ENCODE measurements at regions not wholly inside any gene's neighbourhood (a gene's known extent, or its start where the extent isn't known, plus 50 kb on each side); places are given as distances from the start of the nearest gene placed in this dataset.

DNA sequence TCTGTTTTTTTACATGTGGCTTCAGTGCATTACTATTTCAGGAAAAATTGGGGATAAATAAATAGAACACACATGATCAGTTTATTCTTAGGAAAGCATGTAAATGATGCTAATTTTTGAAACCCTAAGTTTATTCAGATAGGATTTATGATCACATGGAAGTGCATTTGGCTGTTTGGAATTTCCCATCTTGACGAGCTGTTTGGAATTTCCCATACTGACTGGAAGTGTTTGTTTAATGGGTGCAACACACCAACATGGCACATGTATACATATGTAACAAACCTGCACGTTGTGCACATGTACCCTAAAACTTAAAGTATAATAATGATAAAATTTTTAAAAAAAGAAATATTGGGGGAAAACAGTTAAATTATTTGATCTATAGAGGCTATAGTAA, 79.5 kb downstream of the COL6A6 start:
- in situ Hi-C loops (cut with HindIII; ENCODE audit: low pct_ligation_motif_present, low sequenced_read_pairs), result no loop called here
- Histone ChIP-seq H3K36me3 (replicated peaks) (no peaks in the 10 kb centered on the region), H3K4me3 (ENCODE audit: low read depth, low read length) (no peak overlapping the region), H3K27me3 (replicated peaks) (no peaks in the 10 kb centered on the region), H3K27ac (no peak overlapping the region)
- DNase-seq, result no peak
- TF ChIP-seq, protein P1, sequence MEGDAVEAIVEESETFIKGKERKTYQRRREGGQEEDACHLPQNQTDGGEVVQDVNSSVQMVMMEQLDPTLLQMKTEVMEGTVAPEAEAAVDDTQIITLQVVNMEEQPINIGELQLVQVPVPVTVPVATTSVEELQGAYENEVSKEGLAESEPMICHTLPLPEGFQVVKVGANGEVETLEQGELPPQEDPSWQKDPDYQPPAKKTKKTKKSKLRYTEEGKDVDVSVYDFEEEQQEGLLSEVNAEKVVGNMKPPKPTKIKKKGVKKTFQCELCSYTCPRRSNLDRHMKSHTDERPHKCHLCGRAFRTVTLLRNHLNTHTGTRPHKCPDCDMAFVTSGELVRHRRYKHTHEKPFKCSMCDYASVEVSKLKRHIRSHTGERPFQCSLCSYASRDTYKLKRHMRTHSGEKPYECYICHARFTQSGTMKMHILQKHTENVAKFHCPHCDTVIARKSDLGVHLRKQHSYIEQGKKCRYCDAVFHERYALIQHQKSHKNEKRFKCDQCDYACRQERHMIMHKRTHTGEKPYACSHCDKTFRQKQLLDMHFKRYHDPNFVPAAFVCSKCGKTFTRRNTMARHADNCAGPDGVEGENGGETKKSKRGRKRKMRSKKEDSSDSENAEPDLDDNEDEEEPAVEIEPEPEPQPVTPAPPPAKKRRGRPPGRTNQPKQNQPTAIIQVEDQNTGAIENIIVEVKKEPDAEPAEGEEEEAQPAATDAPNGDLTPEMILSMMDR (IDR thresholded peaks at IDR 0.05; ENCODE audit: low read depth, low read length, missing control alignments), result no peak

DNA sequence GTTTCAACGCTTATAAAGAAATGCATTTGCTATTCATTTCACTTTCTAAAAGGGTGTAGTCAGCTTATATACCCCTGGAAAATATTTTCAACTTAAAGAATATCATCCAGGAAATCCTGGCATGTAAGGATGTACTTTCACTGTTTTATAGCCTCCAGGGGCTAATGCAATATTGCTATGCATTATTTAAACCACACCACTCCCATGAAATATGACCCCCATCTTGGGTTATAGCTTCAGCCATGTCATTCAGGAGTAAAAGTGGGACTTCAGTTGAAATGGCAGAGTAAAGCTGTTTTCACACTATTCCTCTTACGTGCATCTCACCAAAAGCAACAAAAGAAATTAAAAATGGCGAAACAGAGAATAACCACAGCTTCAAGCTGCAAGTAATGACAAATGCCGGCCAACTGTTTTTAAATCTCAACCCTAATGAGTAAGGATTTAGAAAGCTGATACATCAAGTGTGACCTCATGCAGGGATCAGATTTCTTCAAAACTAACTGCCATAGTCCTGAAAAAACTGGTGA, 84.5 kb downstream of the COL6A6 start:
- DNase-seq, result no peak
- in situ Hi-C loops (cut with HindIII; ENCODE audit: low pct_ligation_motif_present, low sequenced_read_pairs), result no loop called here
- no peaks in the 10 kb centered on the region for H3K27me3 ChIP-seq (replicated peaks)
- H3K36me3 ChIP-seq (replicated peaks), result no peaks in the 10 kb centered on the region
- no peak overlapping the region for H3K4me3 ChIP-seq (ENCODE audit: low read depth, low read length)
- no peak overlapping the region for H3K27ac ChIP-seq
- TF ChIP-seq, protein P1 (IDR thresholded peaks at IDR 0.05; ENCODE audit: low read depth, low read length, missing control alignments), result no peak

DNA sequence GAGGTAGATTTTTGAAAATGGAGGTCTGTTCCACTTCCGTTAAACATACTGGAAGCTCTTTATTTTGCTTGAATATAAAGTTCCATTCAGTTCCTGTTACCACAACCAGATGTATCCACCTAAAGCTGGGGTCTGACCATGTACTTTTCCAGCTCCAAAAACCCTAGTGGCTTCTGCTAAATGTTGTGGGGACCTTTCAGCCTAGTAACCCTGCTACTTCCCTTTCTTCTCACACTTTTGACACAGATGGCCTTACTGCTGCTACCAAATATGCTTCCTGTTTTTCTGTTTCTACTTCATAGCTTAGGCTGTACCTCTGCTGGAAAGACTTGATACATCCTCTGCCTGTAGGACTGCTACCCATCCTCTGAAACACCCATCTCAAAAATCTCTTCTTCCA, 87.8 kb downstream of the COL6A6 start:
- Histone ChIP-seq H3K27me3 (replicated peaks) (no peaks in the 10 kb centered on the region), H3K27ac (no peak overlapping the region), H3K36me3 (replicated peaks) (no peaks in the 10 kb centered on the region), H3K4me3 (ENCODE audit: low read depth, low read length) (no peak overlapping the region)
- TF ChIP-seq, protein P1 (IDR thresholded peaks at IDR 0.05; ENCODE audit: low read depth, low read length, missing control alignments), result no peak
- in situ Hi-C loops (cut with HindIII; ENCODE audit: low pct_ligation_motif_present, low sequenced_read_pairs), result no loop called here
- DNase-seq, result no peak

DNA sequence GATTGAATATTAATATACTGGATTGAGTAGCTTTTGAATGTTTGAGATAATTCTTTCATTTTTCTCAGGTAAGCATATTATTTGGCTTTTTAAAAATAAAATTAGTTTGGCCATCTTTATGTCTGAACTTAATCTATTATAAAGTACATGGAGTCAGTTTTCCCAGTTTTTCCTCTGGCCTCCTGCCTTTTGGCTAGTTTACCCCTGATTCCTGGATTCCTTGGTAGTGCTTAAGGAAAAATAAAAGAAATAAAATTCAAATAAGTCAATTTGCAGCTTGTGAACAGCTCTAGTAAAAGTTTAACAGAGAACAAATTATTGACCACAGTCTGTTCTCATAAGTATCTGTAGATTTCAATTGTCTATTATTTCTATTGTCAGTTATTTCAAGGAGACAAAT, 89.4 kb downstream of the COL6A6 start:
- in situ Hi-C loops (cut with HindIII; ENCODE audit: low pct_ligation_motif_present, low sequenced_read_pairs), result no loop called here
- Histone ChIP-seq H3K4me3 (ENCODE audit: low read depth, low read length) (no peak overlapping the region), H3K36me3 (replicated peaks) (no peaks in the 10 kb centered on the region), H3K27ac (no peak overlapping the region), H3K27me3 (replicated peaks) (no peaks in the 10 kb centered on the region)
- TF ChIP-seq, protein P1 (IDR thresholded peaks at IDR 0.05; ENCODE audit: low read depth, low read length, missing control alignments), result no peak
- DNase-seq, result no peak

DNA sequence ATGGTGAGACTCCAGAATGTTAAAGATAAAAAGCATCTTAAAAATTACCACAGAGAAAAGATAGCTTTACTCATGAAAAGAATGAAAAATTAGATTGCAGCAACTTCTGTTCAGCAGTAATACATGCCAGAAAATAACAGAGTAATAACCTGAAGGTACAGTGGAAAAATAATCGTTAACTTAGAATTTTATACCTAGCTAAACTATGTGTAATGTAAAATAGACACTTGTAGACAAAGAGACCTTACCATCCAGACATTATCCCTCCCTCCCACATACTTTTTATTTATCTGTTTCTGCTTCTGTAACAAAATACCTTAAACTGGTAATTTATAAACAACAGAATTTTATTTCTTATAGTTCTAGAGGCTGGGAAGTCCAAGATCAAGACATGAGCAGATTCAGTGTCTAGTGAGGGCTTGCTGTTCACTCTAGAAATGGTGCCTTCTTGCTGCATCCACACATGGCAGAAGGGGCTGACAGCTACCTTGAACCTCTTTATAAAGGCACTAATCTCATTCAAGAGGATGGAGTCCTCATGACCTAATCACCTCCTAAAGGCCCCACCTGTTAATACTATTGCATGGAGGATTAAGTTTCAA, 90.7 kb downstream of the COL6A6 start:
- in situ Hi-C loops (cut with HindIII; ENCODE audit: low pct_ligation_motif_present, low sequenced_read_pairs), result no loop called here
- Histone ChIP-seq H3K27ac (no peak overlapping the region), H3K36me3 (replicated peaks) (no peaks in the 10 kb centered on the region), H3K27me3 (replicated peaks) (no peaks in the 10 kb centered on the region), H3K4me3 (ENCODE audit: low read depth, low read length) (no peak overlapping the region)
- no peak for DNase-seq
- TF ChIP-seq, protein P1 (IDR thresholded peaks at IDR 0.05; ENCODE audit: low read depth, low read length, missing control alignments), result no peak

All from brain microvascular endothelial cell (primary cell).